Retina (tissue), 1 donor: ENCODE measurements at regions not wholly inside any gene's neighbourhood (a gene's known extent, or its start where the extent isn't known, plus 50 kb on each side); places are given as distances from the start of the nearest gene placed in this dataset.

ENCODE experiments used
- DNase-seq: peaks from one replicate; pipeline ENCODE4 v3.0.0-alpha.2; 2016

GRCh38 chr6:21431526-21431925 is 162.0 kb upstream of the SOX4 start:
- no peak for DNase-seq

DNA sequence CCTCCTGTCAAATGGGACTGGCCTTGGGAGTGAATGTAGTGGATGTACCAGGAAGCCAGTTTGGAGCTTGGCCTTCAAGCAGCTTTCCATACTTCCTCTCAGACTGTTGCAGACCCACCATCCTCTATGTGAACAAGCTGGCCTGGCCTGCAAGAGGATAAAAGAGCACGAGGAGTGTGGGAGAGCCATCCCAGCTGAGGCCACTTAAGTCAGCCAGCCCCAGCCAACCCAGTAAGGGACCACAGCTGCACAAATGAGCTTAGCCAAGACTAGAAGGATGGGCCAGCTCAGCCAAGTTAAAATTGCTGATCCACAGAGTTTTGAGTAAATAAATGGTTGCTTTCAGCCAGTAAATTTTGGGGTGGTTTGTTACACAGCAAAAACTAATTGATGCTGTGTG is 156.9 kb upstream of the SOX4 start:
- DNase-seq: no peak

GRCh38 chr6:21437581-21437980 is 156.0 kb upstream of the SOX4 start:
- no peak for DNase-seq

DNA sequence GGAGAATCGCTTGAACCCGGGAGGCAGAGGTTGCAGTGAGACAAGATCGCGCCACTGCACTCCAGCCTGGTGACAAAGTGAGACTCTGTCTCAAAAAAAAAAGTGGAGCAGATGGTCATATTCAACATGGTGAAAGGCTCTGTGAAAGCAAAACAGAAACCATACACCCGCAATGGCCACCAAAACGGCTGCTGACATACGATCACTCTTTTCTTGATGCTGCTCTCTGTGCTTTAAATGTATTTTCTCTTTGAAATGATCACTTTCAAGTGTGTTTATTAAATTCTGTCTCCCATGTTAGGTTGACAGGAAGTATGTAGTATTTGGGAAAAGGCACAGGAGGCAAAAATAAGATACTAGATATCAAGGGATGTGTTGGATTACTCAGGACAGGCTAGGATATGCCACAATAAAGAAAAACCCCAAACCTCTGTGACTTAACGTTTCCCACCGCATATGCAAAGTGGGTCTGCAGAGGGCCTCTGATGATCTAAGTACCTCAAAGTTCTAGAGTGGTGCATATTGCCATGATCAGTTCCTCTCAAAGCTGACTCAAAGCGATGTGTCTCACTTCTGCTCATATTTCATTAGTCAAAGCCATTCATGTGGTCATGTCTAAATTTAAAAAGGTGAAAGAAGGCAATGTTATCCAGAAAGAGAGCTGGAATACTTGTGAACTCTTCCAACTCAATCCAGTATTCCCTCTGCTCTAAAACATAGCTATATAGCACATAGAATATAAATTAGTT is 155.1 kb upstream of the SOX4 start:
- DNase-seq: no peak

GRCh38 chr6:21438986-21439352 is 154.6 kb upstream of the SOX4 start:
- no peak for DNase-seq

- DNase-seq: no peak
Observed at GRCh38 chr6:21441386-21441785, 152.2 kb upstream of the SOX4 start.

DNA sequence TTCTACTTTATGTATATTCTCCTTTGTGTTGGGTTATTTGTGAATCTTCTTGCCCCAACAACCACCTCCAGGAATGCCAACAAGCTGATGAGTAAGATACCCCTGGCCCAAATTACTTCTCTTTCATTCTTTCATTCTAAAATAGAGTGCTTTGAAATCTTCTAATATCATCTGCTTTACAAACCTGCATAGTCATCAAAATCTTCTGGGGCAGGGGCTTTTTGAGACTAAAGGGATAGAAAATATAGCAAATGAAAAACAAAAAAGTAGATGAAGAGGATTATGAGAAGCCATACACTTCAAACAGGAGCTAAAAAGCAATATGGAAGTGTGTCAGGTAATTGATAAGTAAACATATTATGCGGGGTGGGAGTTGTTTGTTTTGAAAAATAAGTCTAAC is 150.7 kb upstream of the SOX4 start:
- DNase-seq: no peak

DNA sequence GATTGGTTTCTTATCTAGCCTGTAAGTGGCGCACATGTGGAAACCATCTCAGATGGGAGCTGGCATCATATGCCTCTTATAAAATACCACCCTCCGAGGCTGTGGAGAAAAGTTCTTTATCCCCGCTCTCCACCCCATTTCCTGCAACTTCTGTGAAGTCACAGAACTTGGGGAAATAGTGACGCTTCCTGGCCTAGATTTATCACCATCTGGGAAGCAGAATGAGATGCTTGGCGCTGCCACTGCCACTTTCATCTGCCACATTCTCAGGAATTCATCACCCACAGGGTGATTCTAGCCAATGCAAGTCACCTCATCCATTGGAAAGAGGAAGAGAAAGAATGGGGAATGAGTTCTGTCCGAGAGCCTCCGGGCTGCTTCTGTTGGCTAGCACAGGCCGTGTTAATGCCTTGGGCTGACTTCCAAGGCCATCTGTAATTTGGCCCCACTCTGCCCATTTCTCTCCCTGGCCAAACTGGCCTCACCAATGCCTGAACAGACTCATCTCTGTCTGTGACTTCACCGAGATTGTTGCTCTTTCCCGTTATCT is 148.8 kb upstream of the SOX4 start:
- no peak for DNase-seq

DNA sequence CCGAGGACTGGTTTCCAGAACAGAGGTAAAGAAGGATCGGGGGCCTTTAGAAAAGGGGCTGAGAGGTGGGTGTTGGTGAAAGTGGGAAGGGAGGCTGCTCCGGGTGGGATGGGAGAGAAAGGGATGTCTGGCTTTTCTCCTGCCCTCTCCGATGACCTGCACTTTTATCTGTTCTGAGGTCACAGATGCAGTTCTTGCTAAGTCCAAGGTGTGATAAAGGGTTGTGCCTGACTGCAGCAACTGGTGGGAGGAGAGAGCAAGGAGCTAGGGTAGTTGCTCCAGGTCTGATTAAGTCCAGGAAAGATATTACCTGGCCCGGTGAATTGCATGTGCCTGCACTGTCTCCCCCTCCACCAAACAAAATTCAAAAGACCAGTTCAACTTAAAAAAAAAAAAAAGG is 145.6 kb upstream of the SOX4 start:
- DNase-seq: no peak

DNA sequence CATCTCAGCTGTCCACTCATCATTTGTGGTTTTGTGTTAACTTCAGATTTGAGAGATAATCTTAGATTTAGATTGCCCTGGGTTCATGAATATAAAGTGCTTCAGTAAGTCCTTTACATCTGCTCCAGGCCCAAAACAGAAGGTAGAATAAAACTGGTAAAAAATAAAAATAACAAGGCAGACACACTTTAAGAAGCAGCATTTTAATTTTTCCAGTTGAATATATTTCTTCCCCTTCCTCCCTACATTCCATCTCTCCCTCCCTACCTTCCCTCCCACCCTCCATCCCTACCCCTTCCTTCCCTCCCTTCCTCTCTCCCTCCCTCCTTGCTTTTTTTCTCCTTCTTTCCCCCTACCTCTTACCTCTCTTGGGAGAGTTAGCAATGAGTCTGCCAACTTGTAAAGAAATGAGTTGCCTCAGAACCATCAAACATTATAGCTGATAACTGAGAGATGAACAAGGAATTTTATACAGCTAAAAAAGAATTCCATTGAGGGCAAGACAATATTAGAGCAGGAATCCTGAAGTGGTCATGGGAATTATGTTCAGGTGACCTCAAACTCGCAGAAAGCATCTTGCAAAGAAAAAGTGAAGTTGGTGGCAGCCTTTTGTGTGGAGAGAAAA is 145.0 kb upstream of the SOX4 start:
- DNase-seq: no peak

- no peak for DNase-seq
Observed at GRCh38 chr6:21450149-21450548, 143.4 kb upstream of the SOX4 start.

- DNase-seq: no peak
Observed at GRCh38 chr6:21450628-21451027, 142.9 kb upstream of the SOX4 start.

DNA sequence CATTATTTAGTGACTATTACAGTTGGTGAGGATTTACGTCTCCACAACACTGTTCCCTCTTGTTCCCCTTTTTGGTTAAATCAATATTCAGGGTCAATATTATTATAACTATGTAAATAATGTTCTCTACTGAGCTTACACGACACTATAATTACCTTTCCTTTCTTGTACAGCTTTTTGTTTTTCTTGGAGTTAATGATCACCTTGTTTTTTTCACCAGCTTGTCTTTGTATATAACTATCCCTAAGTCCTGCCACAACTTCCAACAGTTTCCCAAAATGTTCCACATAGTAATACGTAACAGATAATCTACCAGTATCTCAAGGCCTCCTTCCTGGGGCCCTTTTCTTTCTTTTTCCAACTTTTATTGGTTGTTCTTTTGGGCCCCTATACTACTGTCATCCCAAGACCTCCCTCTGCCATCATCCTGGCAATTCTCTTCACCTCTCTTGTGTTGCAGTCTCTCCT is 142.0 kb upstream of the SOX4 start:
- no peak for DNase-seq

GRCh38 chr6:21454262-21454661 is 139.3 kb upstream of the SOX4 start:
- DNase-seq: no peak

DNA sequence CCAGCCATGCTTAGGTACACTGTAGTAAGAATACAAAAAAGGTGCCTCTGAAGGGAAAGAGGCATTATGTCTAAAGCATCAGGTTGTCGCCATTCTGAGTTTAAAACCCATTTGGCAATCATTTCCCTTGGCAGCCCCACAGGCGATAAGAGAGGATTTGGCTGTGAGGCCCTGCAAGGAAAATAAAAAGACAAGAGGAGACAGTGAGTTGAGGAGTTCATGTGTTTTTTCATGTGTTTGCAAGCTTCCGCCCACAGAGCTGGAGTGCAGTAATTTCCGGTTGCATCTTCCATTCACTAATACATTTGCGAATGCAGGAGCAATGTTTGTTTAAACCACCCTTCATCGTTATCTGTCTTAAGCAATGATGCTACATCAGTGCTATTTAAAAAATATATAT is 138.5 kb upstream of the SOX4 start:
- no peak for DNase-seq

DNA sequence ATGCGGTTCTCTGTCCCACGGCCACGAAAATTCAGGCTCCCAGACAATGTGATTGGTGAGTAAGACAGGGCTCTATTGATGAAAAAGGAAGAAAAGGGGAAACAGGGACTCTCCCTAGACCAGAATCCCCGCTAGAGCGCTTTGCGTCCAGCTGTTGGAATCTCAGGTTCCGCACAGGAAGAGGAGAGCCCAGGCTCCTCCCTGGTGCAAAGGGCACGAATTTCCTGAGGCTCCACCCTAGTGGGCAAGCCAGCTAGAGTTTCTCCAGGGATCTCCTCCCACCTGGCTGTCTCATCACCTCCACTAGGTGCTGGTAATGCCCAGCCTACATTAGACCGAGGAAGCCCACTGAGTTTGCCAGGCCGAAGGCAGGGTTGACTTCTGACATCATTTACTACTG is 135.9 kb upstream of the SOX4 start:
- no peak for DNase-seq

DNA sequence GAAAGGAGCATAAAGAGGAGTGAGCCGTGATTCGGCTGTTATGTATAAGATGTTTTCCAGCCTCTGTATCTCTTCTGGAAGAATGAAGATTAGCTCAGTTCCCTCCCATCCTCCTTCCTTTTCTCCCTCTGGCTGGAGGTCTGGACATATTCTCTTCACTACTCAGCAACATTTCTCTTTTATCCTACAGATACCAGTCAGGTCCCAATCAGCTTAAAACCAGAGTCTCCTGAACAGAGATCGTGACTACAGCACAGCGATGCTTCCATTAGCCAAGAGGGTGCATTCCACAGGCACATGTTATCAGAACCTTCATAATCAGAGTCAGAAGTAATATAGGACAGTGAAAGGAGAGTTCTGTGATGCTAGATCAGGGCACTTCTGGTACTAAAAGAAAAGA is 133.9 kb upstream of the SOX4 start:
- no peak for DNase-seq

DNA sequence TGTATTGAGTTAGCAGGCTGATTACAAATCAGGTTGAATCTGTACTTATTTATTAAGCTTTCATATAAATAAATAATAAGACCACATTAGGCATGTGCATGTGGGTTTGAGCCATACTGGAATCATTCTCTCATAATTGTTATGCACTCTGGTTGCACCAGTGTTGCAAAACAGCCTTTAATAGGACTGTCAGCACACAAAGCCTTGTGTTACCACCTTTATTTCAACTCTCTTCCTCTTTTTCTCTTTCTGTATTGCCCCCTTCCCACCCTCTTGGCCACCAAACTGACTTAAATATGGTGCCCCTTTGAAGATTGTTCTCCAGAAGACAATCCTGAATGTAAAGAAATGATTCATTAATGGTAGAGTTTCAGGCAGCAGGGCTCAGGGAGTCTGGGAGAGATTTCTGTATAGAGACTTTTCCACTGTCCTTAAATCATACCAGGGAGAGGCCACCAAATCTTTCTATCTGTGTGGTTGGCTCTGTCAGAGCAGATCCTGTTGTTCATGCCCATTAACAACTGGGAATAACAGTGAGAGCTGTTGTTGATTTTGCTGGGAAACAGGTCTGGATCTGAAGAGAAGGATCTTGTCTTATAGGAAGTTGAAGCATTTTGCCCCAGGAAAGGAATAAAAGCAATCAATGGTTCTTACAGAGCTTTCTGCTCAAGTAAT is 131.6 kb upstream of the SOX4 start:
- no peak for DNase-seq

- no peak for DNase-seq
Observed at GRCh38 chr6:21462519-21462852, 131.1 kb upstream of the SOX4 start.

- DNase-seq: no peak
Observed at GRCh38 chr6:21467091-21467490, 126.5 kb upstream of the SOX4 start.

DNA sequence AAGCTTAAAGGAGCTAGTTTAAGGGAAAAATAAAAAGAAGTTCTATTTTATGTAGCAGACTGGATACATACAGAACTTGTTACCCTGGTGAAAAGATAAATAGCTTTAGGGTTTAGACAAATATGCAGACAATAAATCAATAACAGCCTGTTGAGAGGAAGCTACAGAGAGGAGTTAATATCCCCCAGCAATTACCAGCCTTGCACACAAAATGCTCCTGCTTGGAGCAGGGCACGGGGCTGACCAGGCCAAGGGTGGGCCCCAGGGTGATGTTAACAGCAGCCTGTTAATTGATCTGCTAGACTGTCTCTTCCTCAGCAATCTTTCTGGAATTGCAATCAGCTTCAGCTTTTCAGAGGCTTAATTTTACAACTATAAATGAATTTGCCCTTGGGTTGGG is 125.1 kb upstream of the SOX4 start:
- no peak for DNase-seq

- no peak for DNase-seq
Observed at GRCh38 chr6:21469213-21469612, 124.3 kb upstream of the SOX4 start.

- no peak for DNase-seq
Observed at GRCh38 chr6:21476112-21476511, 117.4 kb upstream of the SOX4 start.

- DNase-seq: no peak
Observed at GRCh38 chr6:21478411-21478810, 115.1 kb upstream of the SOX4 start.
